ENCODE measurements at regions not wholly inside any gene's neighbourhood (a gene's known extent, or its start where the extent isn't known, plus 50 kb on each side); places are given as distances from the start of the nearest gene placed in this dataset.

GRCh38 chr15:26178640-26179220 lies 315.6 kb upstream of the ATP10A start:
- DNase-seq = no peak

GRCh38 chr15:26177816-26178215 lies 314.7 kb upstream of the ATP10A start:
- DNase-seq = no peak

GRCh38 chr15:26176831-26177230 lies 313.7 kb upstream of the ATP10A start:
- DNase-seq = no peak

- DNase-seq = no peak
These were observed 308.1 kb upstream of the ATP10A start for GRCh38 chr15:26171266-26171665.

- no peak for DNase-seq
These were observed 303.3 kb upstream of the ATP10A start for GRCh38 chr15:26166429-26166828.

GRCh38 chr15:26165546-26165945 lies 302.4 kb upstream of the ATP10A start:
- no peak for DNase-seq

- no peak for DNase-seq
These were observed 297.2 kb upstream of the ATP10A start for GRCh38 chr15:26160343-26160742.

- no peak for DNase-seq
These were observed 295.0 kb upstream of the ATP10A start for GRCh38 chr15:26158176-26158575.

GRCh38 chr15:26157081-26157480 lies 294.0 kb upstream of the ATP10A start:
- no peak for DNase-seq

- no peak for DNase-seq
These were observed 292.9 kb upstream of the ATP10A start for GRCh38 chr15:26156051-26156450.

- DNase-seq = no peak
These were observed 285.2 kb upstream of the ATP10A start for GRCh38 chr15:26148156-26148860.

GRCh38 chr15:26146202-26146601 lies 283.1 kb upstream of the ATP10A start:
- no peak for DNase-seq

- DNase-seq = no peak
These were observed 282.7 kb upstream of the ATP10A start for GRCh38 chr15:26145796-26146195.

GRCh38 chr15:26144836-26145235 lies 281.7 kb upstream of the ATP10A start:
- DNase-seq = no peak

GRCh38 chr15:26143221-26143620 lies 280.1 kb upstream of the ATP10A start:
- DNase-seq = no peak

GRCh38 chr15:26134812-26135211 lies 271.7 kb upstream of the ATP10A start:
- no peak for DNase-seq

GRCh38 chr15:26134152-26134551 lies 271.0 kb upstream of the ATP10A start:
- DNase-seq = no peak

- DNase-seq = no peak
These were observed 269.7 kb upstream of the ATP10A start for GRCh38 chr15:26132811-26133210.

- no peak for DNase-seq
These were observed 266.7 kb upstream of the ATP10A start for GRCh38 chr15:26129852-26130251.

GRCh38 chr15:26128611-26129140 lies 265.5 kb upstream of the ATP10A start:
- no peak for DNase-seq

- DNase-seq = no peak
These were observed 263.8 kb upstream of the ATP10A start for GRCh38 chr15:26126819-26127387.

GRCh38 chr15:26126070-26126469 lies 262.9 kb upstream of the ATP10A start:
- DNase-seq = no peak

GRCh38 chr15:26125664-26126063 lies 262.5 kb upstream of the ATP10A start:
- no peak for DNase-seq

GRCh38 chr15:26119322-26119721 lies 256.2 kb upstream of the ATP10A start:
- DNase-seq = no peak
